GM21529 (cell line): ENCODE measurements at regions not wholly inside any gene's neighbourhood (a gene's known extent, or its start where the extent isn't known, plus 50 kb on each side); places are given as distances from the start of the nearest gene placed in this dataset.

Source experiments
- ATAC-seq: cut with Tn5 transposase; IDR thresholded peaks from one replicate; pipeline ENCODE4 v1.9.1; 2021; ENCODE audit not compliant: unreplicated experiment

DNA sequence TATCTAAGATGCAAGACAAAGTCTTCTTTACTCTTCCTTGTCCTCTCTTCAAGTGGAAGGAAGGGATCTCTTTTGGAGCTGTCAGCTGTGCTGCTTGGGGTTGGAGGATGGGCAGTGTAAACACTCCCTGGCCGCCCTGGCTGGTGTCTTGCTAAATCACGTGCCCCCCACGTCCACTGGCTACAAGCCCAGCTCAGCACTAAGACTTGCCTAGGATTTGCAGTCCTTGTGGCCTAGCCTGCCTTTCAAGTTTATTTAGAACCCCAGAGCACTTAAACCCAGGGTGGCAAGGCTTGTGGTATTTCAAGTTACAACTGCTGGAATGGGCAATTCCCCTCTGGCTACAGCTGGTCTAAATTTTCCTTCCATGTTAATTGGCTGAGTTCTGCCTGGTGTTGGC is 272.4 kb upstream of the MYO3A start:
- no peak for ATAC-seq

DNA sequence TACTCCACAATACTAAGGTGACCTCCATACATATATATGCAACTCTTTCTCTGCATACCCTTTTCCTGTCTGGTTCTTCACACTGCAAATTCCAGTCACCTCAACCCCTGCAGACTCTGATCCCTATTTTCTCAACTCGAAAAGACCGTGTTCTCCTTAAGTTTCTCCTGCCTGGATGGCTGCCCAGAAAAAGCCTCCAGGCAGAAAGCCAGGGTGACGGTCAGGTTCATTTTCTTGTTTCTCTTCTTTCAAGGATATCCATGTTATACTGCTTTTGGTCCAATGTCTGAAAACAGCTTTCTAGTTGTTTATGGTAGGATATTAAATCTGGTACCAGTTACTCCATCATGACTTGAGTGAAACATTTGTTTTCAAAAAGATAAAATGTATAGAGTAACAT is 267.8 kb upstream of the MYO3A start:
- no peak for ATAC-seq

DNA sequence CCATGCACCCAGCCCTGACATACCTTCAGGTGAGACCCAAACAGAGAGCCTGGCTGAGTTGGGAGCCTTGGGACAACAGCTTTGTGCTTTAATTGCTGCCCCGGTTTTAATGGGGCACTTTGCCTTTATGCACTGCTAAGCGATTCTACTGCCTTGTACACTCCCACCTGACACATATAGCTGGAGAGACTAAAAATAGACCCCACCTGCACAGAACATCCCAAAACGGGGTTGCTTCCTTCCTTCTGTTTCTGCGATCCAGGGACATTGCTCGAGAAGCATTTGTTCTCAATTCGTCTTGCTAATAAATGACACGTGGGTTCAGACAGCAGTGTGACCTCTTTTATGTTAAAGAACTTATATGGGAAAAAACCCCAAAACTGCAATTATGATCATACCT is 258.8 kb upstream of the MYO3A start:
- ATAC-seq: no peak

DNA sequence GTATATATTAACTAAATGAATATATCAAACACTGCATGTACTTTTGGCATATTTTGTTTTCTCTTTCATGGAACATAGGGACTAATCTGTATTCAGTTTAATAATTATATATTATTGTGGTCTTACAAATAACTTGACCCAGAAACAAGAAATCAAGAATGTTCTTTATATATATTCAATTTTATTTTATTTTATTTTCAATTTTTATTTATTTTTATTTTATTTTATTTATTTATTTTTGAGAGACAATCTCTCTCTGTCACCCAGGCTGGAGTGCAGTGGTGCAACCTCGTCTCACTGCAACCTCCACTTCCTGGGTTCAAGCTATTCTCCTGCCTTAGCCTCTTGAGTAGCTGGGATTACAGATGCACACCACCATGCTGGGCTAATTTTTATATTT is 258.4 kb upstream of the MYO3A start:
- ATAC-seq: no peak

DNA sequence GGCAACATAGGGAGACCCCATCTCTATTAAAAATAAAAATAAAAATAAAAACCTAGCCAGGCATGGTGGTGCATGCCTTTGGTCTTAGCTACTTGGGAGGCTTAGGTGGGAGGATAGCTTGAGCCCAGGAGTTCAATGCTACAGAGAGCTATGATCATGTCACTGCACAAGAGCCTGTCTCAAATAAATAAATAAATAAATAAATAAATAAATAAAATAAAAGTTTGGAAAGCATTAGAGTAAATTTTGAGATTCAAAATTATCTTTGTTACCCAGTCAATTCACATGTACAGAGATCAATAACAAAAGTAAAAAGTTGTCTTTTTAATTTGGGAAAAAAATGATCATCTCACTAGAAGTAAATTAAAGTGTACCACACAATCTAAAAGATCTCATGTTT is 255.8 kb upstream of the MYO3A start:
- no peak for ATAC-seq

DNA sequence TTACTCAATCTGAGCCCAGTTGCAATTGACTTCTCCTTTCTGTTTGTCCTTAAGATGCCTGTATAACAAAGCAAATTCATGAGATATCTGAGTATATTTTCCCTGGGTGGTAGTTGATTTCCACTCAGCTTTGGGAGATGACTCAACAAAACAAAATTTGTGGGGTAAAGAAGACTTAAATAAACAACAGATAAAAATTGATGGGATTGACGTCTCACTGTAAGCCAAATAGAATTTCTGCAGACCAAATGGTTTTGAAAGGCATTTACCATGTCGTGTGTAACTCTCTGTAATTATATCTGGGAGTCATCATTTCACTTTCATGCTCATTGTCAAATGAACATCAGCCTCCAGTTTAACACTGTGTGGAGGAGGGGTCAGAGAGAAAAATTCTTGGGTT is 255.4 kb upstream of the MYO3A start:
- ATAC-seq: no peak

DNA sequence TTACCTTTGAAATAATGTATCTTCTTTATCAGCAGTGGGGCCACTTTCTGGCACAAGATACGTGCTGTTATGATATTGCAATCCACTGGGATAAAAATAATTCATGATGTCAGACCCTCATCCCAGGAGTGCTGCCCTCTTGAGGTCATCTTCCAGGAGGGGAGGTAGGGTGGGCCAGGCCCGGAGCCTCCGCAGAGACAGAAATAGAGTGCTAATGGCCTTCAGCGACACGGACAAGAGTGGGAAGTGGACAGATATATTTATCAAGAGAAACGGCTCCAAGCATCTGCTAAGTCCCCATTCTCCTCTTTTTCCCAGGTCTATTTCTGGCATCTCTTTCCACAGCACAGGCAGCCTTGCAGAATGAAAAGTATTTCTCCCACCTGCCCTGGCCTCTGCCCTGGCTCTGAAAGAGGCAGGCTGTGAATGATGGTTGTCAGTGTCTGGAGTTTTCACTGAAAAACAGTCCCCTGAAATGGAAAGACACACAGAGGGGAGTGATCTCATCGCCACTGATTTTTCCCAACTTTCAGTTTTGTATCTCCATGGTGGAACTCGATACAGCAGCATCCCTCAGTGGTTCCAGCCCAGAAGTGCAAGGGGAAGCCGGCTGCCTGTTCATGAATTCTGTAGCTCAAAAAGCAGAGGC is 251.7 kb upstream of the MYO3A start:
- no peak for ATAC-seq

DNA sequence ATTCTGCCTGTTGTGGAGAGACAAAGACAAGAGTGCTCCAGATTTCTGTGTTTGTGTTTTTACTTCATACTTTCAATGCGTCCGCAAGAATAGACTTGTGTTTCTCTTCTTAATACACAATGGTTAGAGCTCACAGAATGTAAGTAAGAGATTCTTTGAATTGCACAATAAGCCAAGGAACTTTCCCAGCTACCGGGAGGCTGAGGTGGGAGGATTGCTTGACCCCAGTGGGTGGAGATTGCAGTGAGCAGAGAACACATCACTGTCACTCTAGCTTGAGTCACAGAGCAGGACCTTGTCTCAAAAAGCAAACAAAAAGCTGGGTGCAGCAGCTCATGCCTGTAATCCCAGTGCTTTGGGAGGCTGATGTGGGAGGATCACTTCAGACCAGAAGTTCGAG is 250.7 kb upstream of the MYO3A start:
- ATAC-seq: no peak

DNA sequence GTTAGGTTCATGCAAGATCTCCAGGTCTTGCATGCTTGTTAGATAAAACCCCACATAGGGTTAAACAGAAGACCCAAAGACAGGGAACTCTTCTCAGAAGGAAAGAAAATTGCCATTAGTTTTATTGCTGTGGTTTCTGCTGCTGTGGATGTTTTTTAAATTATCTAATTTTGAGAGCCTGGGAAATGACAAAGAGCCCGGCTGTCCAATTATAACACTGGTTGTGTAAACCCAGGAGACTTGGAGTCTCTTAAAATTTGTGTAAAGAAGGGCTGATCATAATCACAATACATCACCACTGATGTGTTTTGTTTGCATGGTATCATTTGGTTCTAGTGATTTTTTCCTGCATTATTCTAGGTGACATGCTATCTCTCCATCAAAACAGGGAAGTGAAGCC is 246.5 kb upstream of the MYO3A start:
- ATAC-seq: no peak

DNA sequence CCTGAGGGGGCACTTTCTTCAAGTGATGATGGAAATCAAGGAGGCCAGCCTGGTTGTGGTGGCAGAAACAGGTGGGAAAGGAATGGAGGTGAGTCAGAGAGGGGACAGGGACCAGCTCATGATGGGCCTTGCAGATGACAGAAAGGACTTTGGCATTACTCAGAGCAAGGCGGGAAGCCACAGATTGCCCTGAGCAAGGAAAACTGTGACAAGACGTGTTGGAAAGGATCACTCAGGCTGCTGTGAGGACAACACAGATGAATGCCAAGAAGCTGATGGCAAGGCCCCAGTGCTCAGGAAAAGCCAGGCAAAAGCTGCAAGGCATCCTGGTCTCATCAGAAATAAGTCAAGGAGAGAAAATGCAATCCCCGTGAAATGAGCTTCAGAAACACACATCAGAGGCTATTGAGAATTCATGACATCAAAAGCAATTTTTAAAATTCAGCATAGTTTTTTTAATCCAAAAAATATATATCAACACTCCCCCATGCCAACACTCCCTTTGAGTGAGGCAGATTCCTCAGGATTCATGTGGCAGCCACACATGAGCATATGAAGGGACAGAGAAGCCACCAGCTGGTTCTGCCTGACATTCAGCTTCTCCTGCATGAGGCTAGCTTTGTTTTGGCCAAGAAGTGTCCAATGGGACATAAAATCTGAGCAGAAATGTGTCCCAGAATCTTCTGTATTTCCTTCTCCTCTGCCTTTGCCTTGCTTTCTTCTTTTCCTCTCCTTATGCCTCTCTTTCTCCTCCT is 244.5 kb upstream of the MYO3A start:
- ATAC-seq: no peak

DNA sequence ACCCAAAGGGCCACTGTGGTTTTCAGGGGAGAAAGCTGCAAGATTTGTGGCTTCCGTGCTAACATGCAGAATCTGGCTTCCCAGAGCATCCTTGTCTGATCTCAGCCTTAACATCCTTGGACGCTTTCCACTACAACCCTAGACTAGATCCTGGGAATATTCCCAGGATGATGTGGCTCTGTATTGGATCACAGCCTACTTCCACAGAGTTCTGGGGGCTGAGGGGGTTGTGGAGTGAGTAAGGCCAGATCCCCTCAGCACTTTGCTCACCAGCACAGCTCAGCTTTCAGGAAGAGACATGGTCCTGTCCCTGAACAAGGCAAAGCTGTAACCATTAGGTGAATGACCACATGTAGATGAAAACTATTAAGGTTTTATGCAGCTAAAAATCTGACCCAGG is 241.3 kb upstream of the MYO3A start:
- no peak for ATAC-seq

DNA sequence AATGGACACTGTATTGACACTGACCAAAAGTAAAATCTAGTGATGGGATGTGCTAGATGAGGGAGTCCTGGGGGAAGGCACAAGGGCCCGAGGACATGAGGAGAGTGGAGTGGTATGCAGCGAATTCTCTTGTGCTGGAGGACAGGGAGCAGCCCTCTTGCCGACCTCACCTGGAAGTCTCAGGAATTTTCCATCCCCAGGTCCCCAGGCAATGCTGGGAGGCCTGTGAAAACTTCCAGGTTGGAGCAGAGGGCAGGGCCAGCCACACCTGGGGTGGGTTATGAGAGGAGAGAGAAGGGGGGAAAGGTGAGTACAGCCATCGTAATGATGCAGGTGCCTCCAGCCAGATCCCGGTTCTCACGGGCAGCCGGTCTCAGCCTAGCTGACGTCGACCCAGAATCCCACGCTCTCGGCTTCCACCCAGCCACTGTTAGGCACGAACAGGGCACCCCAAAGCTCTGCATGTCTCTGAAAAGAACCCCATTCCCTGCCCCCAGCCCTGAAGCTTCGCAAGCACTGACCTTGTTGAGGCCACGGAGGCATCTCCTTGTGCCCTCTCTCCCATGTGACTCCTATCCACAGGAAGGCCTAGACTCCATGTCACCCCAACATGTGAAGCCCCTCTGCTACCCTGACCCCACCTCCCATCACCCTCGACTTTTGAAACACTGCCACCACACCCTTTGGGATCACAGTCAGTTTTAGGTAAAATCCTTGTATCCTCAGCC is 239.7 kb upstream of the MYO3A start:
- no peak for ATAC-seq

DNA sequence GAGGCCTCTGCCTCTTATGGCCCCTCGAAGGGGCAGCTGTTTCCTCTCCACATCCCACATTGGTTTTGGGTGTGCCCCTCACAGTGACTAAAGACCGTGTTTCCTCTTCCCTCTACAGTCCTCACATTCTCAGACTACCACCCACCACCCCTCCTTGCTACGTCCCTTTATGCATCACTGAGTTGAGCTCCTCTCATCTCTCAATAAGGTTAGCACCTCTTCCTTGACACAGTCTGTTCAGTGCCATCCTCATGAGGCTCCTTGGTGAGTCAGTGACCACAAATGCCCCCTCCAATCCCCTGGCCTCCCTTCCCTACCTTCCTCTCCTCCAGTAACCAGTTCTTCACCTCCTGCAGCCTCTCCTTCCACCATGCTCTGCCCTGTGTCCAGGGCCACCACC is 239.1 kb upstream of the MYO3A start:
- ATAC-seq: no peak

DNA sequence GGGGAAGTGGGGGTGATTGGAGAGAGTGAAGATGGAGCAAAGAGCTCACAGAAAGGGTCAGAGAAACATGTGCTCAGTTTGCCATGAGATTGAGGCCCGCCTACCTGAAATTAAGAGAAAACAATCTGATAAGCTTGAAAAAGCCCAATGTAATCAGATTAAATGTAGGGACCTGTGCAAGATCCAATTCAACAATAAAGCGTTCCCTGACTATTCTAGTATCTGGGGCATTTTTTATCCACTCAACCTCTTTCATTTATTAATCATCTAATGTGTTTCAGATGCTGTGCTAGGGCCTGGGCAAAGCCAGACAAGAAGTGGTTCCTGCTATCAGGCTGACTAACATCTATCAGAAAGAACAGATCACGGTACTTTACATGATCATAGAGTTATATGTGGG is 238.4 kb upstream of the MYO3A start:
- no peak for ATAC-seq

DNA sequence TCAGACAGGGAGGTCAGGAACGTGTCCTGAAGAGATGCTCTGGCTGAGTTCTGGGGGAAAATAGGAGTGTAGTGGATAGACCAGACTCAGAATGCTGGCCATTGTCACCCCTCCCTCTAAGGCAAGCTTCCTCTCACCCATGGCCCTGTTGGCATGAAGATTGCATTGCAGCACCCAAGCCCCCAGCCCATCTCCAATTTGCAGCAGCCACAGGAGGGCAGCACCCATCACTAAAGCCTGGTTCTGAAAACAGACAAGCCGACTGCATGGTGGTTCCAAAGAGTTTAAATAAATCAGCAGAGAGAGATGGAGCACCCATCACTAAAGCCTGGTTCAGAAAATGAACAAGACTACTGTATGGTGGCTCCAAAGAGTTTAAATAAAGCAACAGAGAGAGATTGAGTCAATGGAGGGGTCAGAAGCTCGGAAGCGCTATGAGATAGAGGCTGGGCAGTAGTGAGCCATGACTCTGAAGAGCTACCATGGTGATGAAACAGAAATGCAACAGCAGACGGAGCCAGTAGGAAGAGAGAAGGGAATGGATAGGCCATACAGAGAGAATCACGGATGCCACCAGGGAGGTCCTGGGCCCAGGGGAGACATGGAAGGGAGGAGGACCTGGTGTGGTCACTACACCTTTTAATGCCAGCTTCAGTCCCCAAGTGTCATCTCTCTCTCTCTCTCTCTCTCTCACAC is 237.9 kb upstream of the MYO3A start:
- no peak for ATAC-seq

DNA sequence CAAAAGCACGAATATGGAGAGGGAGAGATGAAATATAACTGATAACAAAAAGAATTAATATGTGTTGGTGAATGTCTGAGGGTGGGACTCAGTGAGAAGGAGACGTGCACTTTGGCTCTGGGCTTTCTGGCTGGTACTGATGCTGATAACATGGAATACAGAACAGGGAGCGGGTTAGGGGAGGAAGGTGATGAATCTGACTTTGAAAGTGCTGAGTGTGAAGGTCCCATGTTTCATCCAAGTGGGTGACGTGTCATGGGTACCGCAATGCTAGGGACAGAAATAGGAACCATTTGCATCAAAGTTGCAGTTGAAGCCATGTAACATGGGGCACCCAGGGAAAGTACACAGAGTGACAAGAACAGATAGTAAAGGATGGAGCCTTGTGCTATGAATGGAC is 236.6 kb upstream of the MYO3A start:
- no peak for ATAC-seq

DNA sequence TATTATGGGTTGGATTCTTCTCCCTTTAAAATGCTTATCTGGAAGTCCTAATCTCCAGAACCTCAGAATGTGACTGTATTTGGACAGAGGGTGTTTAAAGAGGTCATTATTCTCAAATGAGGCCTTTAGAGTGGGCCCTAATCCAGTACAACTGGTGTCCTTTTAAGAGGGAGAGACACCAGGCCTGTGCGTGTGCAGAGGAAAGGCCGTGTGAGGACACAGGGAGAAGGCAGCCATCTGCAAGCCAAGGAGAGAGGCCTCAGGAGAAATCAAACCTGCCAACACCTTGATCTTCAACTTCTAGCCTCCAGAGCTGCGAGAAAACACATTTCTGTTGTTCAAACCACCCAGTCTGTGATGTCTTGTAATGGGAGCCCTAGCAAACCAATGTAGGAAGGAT is 235.4 kb upstream of the MYO3A start:
- no peak for ATAC-seq

DNA sequence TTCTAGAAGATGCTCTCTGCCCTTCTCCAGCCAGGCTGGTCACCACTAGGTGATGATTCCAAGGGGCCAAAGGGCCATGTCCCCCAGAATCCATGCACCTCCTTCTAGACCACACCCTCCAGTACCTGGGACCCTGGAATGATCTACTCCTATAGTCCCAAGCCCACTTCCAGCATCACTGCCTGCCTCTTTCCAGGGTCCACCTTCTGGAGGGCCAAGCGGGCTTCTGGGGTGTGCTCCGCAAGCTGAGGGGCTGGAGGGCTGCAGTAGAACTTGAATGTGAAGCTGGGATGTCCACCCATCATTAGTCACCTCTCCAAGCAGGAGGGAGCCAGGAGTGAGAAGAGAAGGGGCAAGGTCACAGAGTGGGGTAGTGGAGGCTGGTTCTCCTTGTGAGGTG is 234.4 kb upstream of the MYO3A start:
- ATAC-seq: no peak

DNA sequence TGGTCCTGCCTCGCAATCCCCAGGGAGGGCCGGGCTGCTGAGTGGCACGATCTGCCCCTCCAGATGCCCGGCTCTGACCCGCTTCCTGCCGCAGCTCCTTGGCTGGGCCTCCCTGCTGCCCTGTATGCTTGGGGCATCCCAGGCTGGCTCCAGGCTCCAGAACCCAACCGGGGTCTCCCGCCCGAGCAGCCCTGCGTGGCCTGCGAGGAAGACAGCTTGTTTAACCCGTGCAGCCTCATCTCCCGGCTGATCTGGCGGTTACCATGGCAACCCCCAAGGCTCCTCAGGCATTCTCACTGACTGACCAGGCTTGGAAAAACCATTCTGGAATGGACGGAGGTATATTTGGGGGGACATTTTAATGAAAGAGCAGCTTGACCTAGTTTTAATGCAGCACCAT is 232.4 kb upstream of the MYO3A start:
- no peak for ATAC-seq

DNA sequence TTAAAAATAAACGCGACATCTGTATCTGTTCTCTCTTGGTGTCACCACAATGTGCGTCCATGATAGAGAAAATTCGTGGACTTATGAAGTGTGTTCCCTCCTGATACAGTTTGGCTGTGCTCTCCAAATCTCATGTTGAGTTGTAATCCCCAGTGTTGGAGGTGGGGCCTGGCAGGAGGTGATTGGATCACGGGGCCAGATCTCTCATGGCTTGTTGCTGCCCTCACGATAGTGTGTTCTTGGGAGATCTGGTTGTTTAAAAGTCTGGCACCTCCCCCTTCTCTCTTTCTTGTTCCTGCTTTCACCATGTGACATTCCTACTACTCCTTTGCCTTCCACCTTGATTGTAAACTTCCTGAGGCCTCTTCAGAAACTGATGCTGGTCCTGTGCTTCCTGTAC is 229.4 kb upstream of the MYO3A start:
- ATAC-seq: no peak

DNA sequence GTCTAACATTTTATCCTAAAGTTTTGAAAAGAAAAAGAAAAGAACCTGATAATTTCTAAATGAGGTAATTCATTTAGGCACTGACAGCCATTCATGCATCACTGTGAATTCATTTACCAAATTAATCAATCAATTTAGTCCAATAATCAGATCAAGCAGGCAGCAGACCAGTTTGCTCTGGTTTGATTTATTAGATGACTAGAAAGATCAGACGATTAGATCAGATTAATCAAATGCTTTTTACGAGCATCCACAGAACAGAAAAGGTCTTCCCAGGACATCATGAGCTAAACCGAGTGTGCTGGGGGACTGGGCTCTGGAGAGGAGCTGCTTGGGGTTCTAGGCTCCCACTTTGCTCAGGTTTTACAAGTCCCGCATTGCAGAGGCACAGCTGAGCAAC is 226.5 kb upstream of the MYO3A start:
- ATAC-seq: no peak
